KMS-11 (cell line): ENCODE measurements at regions not wholly inside any gene's neighbourhood (a gene's known extent, or its start where the extent isn't known, plus 50 kb on each side); places are given as distances from the start of the nearest gene placed in this dataset.

Experiments used
- H2AFZ ChIP-seq: fragments of 200-600 bp; sonication (generic); 2 replicates; pipeline ENCODE4 v1.6.1; 2016; ENCODE audit warnings: antibody characterized with exemption, mixed run types, low read depth
- H3K27ac ChIP-seq: fragments of 200-600 bp; sonication (generic); 2 replicates; pipeline ENCODE4 v1.6.1; 2016; ENCODE audit warnings: mild to moderate bottlenecking, mixed run types
- H3K27me3 ChIP-seq: fragments of 200-600 bp; sonication (generic); 2 replicates; pipeline ENCODE4 v1.6.1; 2017; ENCODE audit warnings: mild to moderate bottlenecking, low read depth, mixed run types, moderate library complexity; ENCODE audit not compliant: insufficient read depth
- H3K36me3 ChIP-seq: fragments of 200-600 bp; sonication (generic); 2 replicates; pipeline ENCODE4 v1.6.1; 2017; ENCODE audit warnings: mild to moderate bottlenecking, mixed run types; ENCODE audit not compliant: insufficient read depth
- H3K4me1 ChIP-seq: fragments of 200-600 bp; sonication (generic); 2 replicates; pipeline ENCODE4 v1.6.1; 2016; ENCODE audit warnings: mild to moderate bottlenecking, low read depth, mixed run types; ENCODE audit not compliant: poor library complexity, severe bottlenecking
- H3K4me2 ChIP-seq: fragments of 200-600 bp; sonication (generic); 2 replicates; pipeline ENCODE4 v1.7.0; 2016; ENCODE audit warnings: mild to moderate bottlenecking, mixed run types
- H3K4me3 ChIP-seq: fragments of 200-600 bp; sonication (generic); IDR thresholded peaks from 2 replicates; pipeline ENCODE4 v1.6.1; 2017; ENCODE audit warnings: low read depth, low read length, mixed read lengths; ENCODE audit not compliant: insufficient read depth
- H3K79me2 ChIP-seq: fragments of 200-600 bp; sonication (generic); 2 replicates; pipeline ENCODE4 v1.6.1; 2016; ENCODE audit warnings: low read depth, mixed run types; ENCODE audit not compliant: insufficient read depth
- H3K9ac ChIP-seq: fragments of 200-600 bp; sonication (generic); 2 replicates; pipeline ENCODE4 v1.6.1; 2016; ENCODE audit warnings: mild to moderate bottlenecking, mixed run types
- H4K20me1 ChIP-seq: fragments of 200-600 bp; sonication (generic); 2 replicates; pipeline ENCODE4 v1.6.1; 2016; ENCODE audit warnings: mild to moderate bottlenecking, mixed run types; ENCODE audit not compliant: insufficient read depth
- CTCF ChIP-seq: fragments of 200-600 bp; sonication (generic); conservative IDR thresholded peaks from 2 replicates; pipeline ENCODE4 v1.6.1; 2017; ENCODE audit warnings: low read depth, mild to moderate bottlenecking, antibody characterized with exemption, low read length, moderate library complexity, mixed read lengths

GRCh38 chr7:156027821-156028220 lies 215.6 kb upstream of the SHH start:
- Histone ChIP-seq H3K4me3 (no peak overlapping the region), H4K20me1 (no peaks in the 10 kb centered on the region), H3K79me2 (no peaks in the 10 kb centered on the region), H3K4me1 (no peaks in the 10 kb centered on the region), H3K36me3 (no peaks in the 10 kb centered on the region), H3K27me3 (no peaks in the 10 kb centered on the region), H2AFZ (no peak overlapping the region), H3K9ac (no peak overlapping the region), H3K4me2 (no peak overlapping the region), H3K27ac (no peak overlapping the region)
- no peak for TF ChIP-seq CTCF

GRCh38 chr7:156026603-156027002 lies 214.3 kb upstream of the SHH start:
- H3K79me2 ChIP-seq, result no peaks in the 10 kb centered on the region
- no peak for TF ChIP-seq CTCF
- H3K9ac ChIP-seq, result no peak overlapping the region
- no peak overlapping the region for H3K4me2 ChIP-seq
- H3K27ac ChIP-seq, result no peak overlapping the region
- no peaks in the 10 kb centered on the region for H4K20me1 ChIP-seq
- H3K36me3 ChIP-seq, result no peaks in the 10 kb centered on the region
- no peaks in the 10 kb centered on the region for H3K4me1 ChIP-seq
- no peak overlapping the region for H3K4me3 ChIP-seq
- H2AFZ ChIP-seq, result no peak overlapping the region
- H3K27me3 ChIP-seq, result no peaks in the 10 kb centered on the region

GRCh38 chr7:156026076-156026600 lies 213.9 kb upstream of the SHH start:
- H3K4me3 ChIP-seq, result no peak overlapping the region
- no peak overlapping the region for H2AFZ ChIP-seq
- no peak overlapping the region for H3K4me2 ChIP-seq
- H3K36me3 ChIP-seq, result no peaks in the 10 kb centered on the region
- no peaks in the 10 kb centered on the region for H3K27me3 ChIP-seq
- no peak for TF ChIP-seq CTCF
- no peak overlapping the region for H3K27ac ChIP-seq
- H4K20me1 ChIP-seq, result no peaks in the 10 kb centered on the region
- no peak overlapping the region for H3K9ac ChIP-seq
- no peaks in the 10 kb centered on the region for H3K79me2 ChIP-seq
- H3K4me1 ChIP-seq, result no peaks in the 10 kb centered on the region

- Histone ChIP-seq H3K27ac (no peak overlapping the region), H3K36me3 (no peaks in the 10 kb centered on the region), H3K9ac (no peak overlapping the region), H4K20me1 (no peaks in the 10 kb centered on the region), H3K4me2 (no peak overlapping the region), H3K79me2 (no peaks in the 10 kb centered on the region), H3K4me1 (no peaks in the 10 kb centered on the region), H2AFZ (no peak overlapping the region), H3K27me3 (no peaks in the 10 kb centered on the region), H3K4me3 (no peak overlapping the region)
- no peak for TF ChIP-seq CTCF
These were observed 213.4 kb upstream of the SHH start for GRCh38 chr7:156025675-156026074.
